Keratinocyte (primary cell): ENCODE measurements at regions not wholly inside any gene's neighbourhood (a gene's known extent, or its start where the extent isn't known, plus 50 kb on each side); places are given as distances from the start of the nearest gene placed in this dataset.
"Not testable (repeated sequence)": the region's sequence is repeated elsewhere in the genome, so short reads cannot be mapped to it uniquely, and the experiment has no call there.

ENCODE experiments used
- DNase-seq: peaks from one replicate; pipeline ENCODE4 v3.0.0-alpha.2; 2011; ENCODE audit warnings: low read depth, missing footprints, low spot score
- FAIRE-seq: peaks from 2 replicates; lab custom pipeline; 2011; peaks lifted over from hg19 to GRCh38; lab: Jason Lieb, UNC
- H2AFZ ChIP-seq: 2 replicates; pipeline ENCODE4 v1.6.0; 2012; ENCODE audit warnings: low read length, control low read depth, inconsistent platforms; ENCODE audit not compliant: control insufficient read depth
- H3K27ac ChIP-seq: 2 replicates; pipeline ENCODE4 v1.5.1; 2011; ENCODE audit warnings: low read length; ENCODE audit not compliant: control insufficient read depth, insufficient read depth
- H3K27me3 ChIP-seq: 3 replicates; pipeline ENCODE4 v1.6.0; 2011; ENCODE audit warnings: low read length; ENCODE audit not compliant: control insufficient read depth, insufficient read depth; ENCODE audit errors: extremely low read depth
- H3K36me3 ChIP-seq, 2 experiments: 2 replicates in 1 of 2; 3 replicates in 1 of 2; pipeline ENCODE4 v1.5.1; 2011; ENCODE audit warnings: low read length in 2 of 2, mild to moderate bottlenecking in 1 of 2; ENCODE audit not compliant: control insufficient read depth in 2 of 2, insufficient read depth in 2 of 2; ENCODE audit errors: extremely low read depth in 1 of 2
- H3K4me1 ChIP-seq: 3 replicates; pipeline ENCODE4 v1.5.1; 2011; ENCODE audit warnings: low read length; ENCODE audit not compliant: control insufficient read depth, insufficient read depth; ENCODE audit errors: extremely low read depth
- H3K4me2 ChIP-seq: 3 replicates; pipeline ENCODE4 v1.6.0; 2011; ENCODE audit warnings: low read depth, low read length; ENCODE audit not compliant: control insufficient read depth, insufficient read depth; ENCODE audit errors: extremely low read depth
- H3K4me3 ChIP-seq, 3 experiments: fragments of 200-600 bp in 1 of 3; sonication (generic) in 1 of 3; 2 replicates in 2 of 3; 3 replicates in 1 of 3; pipeline ENCODE4 v1.5.1; 2011 to 2016; ENCODE audit warnings: low read length in 3 of 3, mild to moderate bottlenecking in 3 of 3, control low read depth in 2 of 3, inconsistent platforms in 1 of 3, low read depth in 1 of 3, mixed read lengths in 1 of 3, mixed run types in 1 of 3, moderate library complexity in 1 of 3; ENCODE audit not compliant: control insufficient read depth in 2 of 3, insufficient read depth in 2 of 3; ENCODE audit errors: extremely low read depth in 1 of 3
- H3K79me2 ChIP-seq: 2 replicates; pipeline ENCODE4 v1.6.0; 2012; ENCODE audit warnings: low read length; ENCODE audit not compliant: control insufficient read depth, insufficient read depth
- H3K9ac ChIP-seq: 3 replicates; pipeline ENCODE4 v1.6.0; 2011; ENCODE audit warnings: low read length; ENCODE audit not compliant: control insufficient read depth, insufficient read depth; ENCODE audit errors: extremely low read depth
- H3K9me1 ChIP-seq: 3 replicates; pipeline ENCODE4 v1.6.0; 2011; ENCODE audit warnings: low read length; ENCODE audit not compliant: control insufficient read depth, insufficient read depth; ENCODE audit errors: extremely low read depth
- H3K9me3 ChIP-seq: 2 replicates; pipeline ENCODE4 v1.5.1; 2012; ENCODE audit warnings: low read depth, low read length; ENCODE audit not compliant: control insufficient read depth
- H4K20me1 ChIP-seq: 3 replicates; pipeline ENCODE4 v1.6.0; 2011; ENCODE audit warnings: low read length; ENCODE audit not compliant: control insufficient read depth, insufficient read depth; ENCODE audit errors: extremely low read depth
- EZH2 ChIP-seq: IDR thresholded peaks from one replicate; pipeline ENCODE4 v1.6.1; 2012; ENCODE audit warnings: inconsistent platforms, mild to moderate bottlenecking, low read length, moderate library complexity
- dilution Hi-C: fragments of 300-500 bp; cut with MboI; formaldehyde crosslinking; loops from one replicate; pipeline ENCODE4 v1.7.0; 2020; ENCODE audit warnings: low sequenced_read_pairs; ENCODE audit not compliant: extremely low pct_ligation_motif_present
- TF ChIP-seq, protein P1 (sequence below), 3 experiments: IDR thresholded peaks in 1 of 3; conservative IDR thresholded peaks in 1 of 3; optimal IDR thresholded peaks in 1 of 3; 2 replicates in 2 of 3; 3 replicates in 1 of 3; pipeline versions ENCODE3 to v1.5.1; 2011; ENCODE audit warnings: low read length in 3 of 3, mild to moderate bottlenecking in 3 of 3, moderate library complexity in 2 of 3, control low read depth in 1 of 3, inconsistent platforms in 1 of 3; ENCODE audit not compliant: insufficient read depth in 2 of 3; ENCODE audit errors: extremely low read depth in 1 of 3

GRCh38 chrX:108892501-108892900 lies 156.1 kb upstream of the IRS4 start:
- Histone ChIP-seq H4K20me1 (no peaks in the 10 kb centered on the region), H3K4me2 (no peak overlapping the region), H2AFZ (no peak overlapping the region), H3K27ac (no peak overlapping the region), H3K4me3 (no peak overlapping the region), H3K9me3 (peaks cover 2% of the 10 kb centered on the region), H3K9me1 (no peaks in the 10 kb centered on the region), H3K9ac (no peak overlapping the region), H3K4me1 (no peaks in the 10 kb centered on the region), H3K79me2 (no peaks in the 10 kb centered on the region), H3K36me3 (no peaks in the 10 kb centered on the region), H3K27me3 (no peaks in the 10 kb centered on the region)
- TF ChIP-seq EZH2, result no peak
- TF ChIP-seq, protein P1, sequence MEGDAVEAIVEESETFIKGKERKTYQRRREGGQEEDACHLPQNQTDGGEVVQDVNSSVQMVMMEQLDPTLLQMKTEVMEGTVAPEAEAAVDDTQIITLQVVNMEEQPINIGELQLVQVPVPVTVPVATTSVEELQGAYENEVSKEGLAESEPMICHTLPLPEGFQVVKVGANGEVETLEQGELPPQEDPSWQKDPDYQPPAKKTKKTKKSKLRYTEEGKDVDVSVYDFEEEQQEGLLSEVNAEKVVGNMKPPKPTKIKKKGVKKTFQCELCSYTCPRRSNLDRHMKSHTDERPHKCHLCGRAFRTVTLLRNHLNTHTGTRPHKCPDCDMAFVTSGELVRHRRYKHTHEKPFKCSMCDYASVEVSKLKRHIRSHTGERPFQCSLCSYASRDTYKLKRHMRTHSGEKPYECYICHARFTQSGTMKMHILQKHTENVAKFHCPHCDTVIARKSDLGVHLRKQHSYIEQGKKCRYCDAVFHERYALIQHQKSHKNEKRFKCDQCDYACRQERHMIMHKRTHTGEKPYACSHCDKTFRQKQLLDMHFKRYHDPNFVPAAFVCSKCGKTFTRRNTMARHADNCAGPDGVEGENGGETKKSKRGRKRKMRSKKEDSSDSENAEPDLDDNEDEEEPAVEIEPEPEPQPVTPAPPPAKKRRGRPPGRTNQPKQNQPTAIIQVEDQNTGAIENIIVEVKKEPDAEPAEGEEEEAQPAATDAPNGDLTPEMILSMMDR (optimal IDR thresholded peaks at IDR 0.05 in 1 of 3, IDR thresholded peaks at IDR 0.05 in 1 of 3, conservative IDR thresholded peaks at IDR 0.05 in 1 of 3; ENCODE audit: extremely low read depth in 1 of 3, insufficient read depth in 2 of 3, low read length in 3 of 3), result no peak
- dilution Hi-C loops, result no loop called here
- DNase-seq (no peak), FAIRE-seq (no peak)

- Histone ChIP-seq H3K9me1 (no peaks in the 10 kb centered on the region), H3K4me1 (no peaks in the 10 kb centered on the region), H3K27ac (no peak overlapping the region), H3K4me2 (no peak overlapping the region), H3K79me2 (no peaks in the 10 kb centered on the region), H3K9me3 (no peaks in the 10 kb centered on the region), H4K20me1 (no peaks in the 10 kb centered on the region), H3K9ac (no peak overlapping the region), H3K27me3 (no peaks in the 10 kb centered on the region), H3K4me3 (no peak overlapping the region), H3K36me3 (no peaks in the 10 kb centered on the region), H2AFZ (no peak overlapping the region)
- FAIRE-seq, result no peak
- no peak for TF ChIP-seq EZH2
- TF ChIP-seq, protein P1 (optimal IDR thresholded peaks at IDR 0.05 in 1 of 3, IDR thresholded peaks at IDR 0.05 in 1 of 3, conservative IDR thresholded peaks at IDR 0.05 in 1 of 3; ENCODE audit: extremely low read depth in 1 of 3, insufficient read depth in 2 of 3, low read length in 3 of 3), result no peak
- DNase-seq, result no peak
- dilution Hi-C loops, result no loop called here
These were observed 139.2 kb upstream of the IRS4 start for GRCh38 chrX:108875548-108875947.

DNA sequence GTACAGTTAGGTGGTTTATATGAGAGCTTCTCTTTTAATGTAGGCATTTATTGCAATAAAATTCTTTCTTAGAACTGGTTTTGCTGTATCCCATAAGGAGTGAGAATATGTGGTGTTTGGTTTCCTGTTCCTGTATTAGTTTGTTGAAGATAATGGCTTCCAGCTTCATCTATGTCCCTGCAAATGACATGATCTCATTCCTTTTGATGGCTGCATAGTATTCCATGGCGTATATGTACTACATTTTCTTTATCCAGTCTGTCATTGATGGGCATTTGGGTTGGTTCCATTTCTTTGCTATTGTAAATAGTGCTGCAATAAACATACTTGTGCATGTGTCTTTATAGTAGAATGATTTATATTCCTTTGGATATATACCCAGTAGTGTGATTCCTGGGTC lies 106.7 kb upstream of the IRS4 start:
- H3K79me2 ChIP-seq, H3K9me1 ChIP-seq, DNase-seq, H4K20me1 ChIP-seq, H3K27me3 ChIP-seq, dilution Hi-C loops, H3K9me3 ChIP-seq, H3K36me3 ChIP-seq, FAIRE-seq, H3K4me3 ChIP-seq, H3K27ac ChIP-seq, H2AFZ ChIP-seq, H3K4me2 ChIP-seq, H3K4me1 ChIP-seq, H3K9ac ChIP-seq: not testable (repeated sequence)
